ENCODE measurements at regions not wholly inside any gene's neighbourhood (a gene's known extent, or its start where the extent isn't known, plus 50 kb on each side); places are given as distances from the start of the nearest gene placed in this dataset.

- no peak for DNase-seq (ENCODE audit: low read depth)
Observed at GRCh38 chr5:54852007-54852406, 133.4 kb downstream of the ESM1 start.

DNA sequence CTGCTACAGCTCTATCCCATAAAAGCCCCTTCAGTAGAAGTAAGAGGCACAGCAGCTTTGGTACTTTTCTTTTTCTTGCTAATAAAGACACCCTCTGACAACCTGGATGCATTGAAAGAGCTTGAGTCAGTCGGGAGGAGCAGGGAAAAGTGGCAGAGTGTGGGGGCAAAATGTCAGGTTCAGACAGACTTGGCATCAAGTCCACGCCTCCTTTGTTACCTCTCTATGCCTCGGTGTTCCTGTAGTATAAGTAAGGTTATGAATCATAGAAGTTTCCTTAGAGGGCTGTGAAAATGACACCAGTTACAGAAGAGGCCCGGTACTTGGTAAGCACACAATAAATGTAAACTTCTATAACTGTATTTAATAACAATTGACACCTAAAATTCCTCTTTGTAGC lies 133.9 kb downstream of the ESM1 start:
- DNase-seq (ENCODE audit: low read depth) = no peak

DNA sequence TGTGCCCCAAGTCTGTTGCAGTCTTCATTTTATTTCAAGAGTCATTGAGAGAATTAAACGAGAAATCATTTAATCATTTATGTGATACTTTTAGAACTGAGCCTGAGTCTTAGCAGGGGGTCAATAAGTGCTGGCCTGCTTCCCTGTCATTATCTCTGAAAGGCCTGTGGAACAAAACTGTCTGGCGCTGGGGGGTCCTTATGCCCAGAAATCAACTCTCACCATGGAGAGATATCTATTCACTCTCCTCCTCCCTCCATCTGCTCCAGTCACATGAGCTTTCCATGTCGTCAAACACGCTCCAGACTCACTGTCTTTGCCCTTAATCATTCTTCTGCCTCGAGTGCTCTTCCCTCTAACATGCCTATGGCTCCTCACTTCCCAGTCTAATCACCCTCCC lies 136.8 kb downstream of the ESM1 start:
- no peak for DNase-seq (ENCODE audit: low read depth)

- DNase-seq (ENCODE audit: low read depth) = peak; percentile 62
Observed at GRCh38 chr5:54845567-54845941, 139.8 kb downstream of the ESM1 start.

DNA sequence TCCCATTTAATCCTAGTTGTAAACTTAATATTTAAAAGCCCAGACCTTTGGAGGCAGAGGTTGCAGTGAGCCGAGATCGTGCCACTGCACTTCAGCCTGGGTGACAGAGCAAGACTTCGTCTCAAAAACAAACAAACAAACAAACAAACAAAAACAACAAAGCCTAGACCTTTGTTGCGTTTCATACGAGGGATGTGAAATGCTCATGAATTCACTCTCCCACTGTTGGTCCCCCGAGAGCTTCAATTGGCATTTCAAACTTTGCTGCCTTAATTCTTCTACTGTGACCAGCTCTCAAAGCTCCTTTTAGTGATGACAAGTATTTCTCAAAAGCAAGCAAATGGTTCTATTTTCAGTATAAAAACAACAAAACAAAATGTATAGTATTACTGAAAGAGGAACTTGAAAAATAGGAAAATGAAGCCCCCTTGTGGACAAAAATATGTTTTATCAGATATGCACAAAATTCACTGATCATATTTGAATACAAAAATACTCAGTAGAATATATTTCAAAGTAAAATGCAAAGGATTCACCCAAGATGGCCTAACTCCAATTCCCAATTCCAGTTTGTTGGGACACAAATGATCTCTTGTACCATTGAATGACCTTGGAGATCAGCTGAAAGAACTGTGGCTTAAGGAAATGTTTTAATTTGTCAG lies 140.4 kb downstream of the ESM1 start:
- DNase-seq (ENCODE audit: low read depth) = no peak

DNA sequence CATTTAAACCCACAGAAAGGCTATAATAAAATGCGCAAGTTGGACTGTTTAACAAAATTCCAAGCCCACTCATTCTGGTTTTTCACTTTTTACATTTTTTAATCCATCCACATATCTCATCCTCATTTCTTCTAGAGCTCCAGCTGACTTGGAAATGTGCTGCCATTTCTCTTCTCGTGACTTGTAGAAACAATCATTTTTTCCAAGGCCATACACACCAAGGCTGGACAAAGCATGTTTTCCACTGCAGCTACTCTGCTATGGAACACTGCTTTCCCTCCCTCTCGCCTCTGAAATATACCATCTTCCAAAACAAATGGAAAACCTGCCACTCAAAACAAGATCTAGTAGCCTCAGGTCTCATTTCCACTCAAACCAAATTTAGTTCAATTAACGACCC lies 141.1 kb downstream of the ESM1 start:
- DNase-seq (ENCODE audit: low read depth) = no peak

DNA sequence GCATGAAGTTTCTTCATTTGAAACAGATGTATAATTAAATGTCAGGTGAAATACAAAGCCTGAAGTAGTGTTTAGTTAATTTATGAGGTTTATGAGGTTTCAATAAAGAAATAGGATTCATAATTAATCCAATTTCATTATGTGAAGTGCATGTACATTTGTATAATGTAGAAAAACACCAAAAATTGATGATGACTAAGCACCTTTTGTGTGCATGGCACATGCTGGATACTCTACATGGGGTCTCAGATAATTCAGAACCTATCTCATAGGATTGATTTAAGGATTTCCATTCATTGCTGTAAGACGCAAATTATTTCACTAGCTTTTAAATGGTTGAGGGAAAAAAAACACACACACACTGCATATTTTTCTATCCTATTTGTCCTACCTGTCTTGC lies 143.9 kb downstream of the ESM1 start:
- no peak for DNase-seq (ENCODE audit: low read depth)

GRCh38 chr5:54838843-54839242 lies 146.6 kb downstream of the ESM1 start:
- no peak for DNase-seq (ENCODE audit: low read depth)

GRCh38 chr5:54837981-54838380 lies 147.4 kb downstream of the ESM1 start:
- no peak for DNase-seq (ENCODE audit: low read depth)

- DNase-seq (ENCODE audit: low read depth) = no peak
Observed at GRCh38 chr5:54837093-54837492, 148.3 kb downstream of the ESM1 start.

DNA sequence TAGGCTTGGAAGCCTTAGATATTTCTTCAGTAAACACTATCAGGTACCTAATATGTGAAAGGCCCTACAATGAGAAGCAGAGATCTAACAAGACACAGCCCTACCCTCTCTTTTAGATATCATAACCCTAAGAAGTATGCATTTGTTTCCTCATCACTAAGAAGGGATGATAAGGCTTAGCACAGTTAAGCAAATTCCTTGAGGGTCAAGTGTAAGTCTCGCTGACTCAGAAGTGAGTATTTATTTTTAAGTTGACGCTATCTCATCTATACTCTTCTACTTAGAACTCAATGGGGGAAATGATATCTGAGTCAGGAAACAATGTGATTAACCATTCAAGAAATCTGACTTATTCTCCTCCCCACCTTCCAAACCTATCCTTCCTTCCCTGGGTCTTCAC lies 149.7 kb downstream of the ESM1 start:
- DNase-seq (ENCODE audit: low read depth) = peak; percentile 65

DNA sequence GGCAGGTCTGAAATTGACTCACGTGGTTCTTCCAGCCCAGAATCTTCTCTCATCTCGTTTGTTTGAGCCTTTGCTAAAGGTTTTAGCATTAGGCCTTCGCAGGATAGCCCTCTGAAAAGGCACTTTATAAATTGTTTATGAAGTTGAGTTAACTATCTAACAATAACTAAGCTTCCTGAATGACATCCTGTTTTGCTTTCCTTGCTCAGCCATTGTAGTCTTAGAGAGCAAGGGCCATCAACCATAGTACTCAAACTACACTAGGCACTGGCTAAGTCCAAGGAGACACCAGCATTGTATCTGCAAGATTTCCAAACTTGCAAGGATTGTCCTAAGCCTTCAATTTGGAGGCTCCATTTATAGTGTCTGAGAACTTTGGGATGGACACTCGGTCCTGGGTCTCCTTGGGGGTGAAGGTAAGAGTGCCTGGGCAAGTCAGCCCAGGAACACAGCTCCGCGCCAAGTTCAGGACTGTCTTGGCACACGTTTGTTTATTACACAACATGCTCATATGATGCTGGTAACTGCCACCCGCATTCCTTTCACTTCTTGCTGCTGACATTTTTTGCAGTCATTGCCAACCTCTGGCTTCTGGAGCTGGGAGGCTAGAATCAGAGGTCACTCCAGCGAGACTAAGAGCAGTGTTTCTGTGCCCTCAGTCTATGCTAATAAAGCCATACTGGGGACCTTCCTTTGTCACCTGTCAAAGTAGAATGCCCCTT lies 151.1 kb downstream of the ESM1 start:
- DNase-seq (ENCODE audit: low read depth) = no peak

- DNase-seq (ENCODE audit: low read depth) = no peak
Observed at GRCh38 chr5:54833590-54833989, 151.8 kb downstream of the ESM1 start.

GRCh38 chr5:54832858-54833257 lies 152.5 kb downstream of the ESM1 start:
- no peak for DNase-seq (ENCODE audit: low read depth)

DNA sequence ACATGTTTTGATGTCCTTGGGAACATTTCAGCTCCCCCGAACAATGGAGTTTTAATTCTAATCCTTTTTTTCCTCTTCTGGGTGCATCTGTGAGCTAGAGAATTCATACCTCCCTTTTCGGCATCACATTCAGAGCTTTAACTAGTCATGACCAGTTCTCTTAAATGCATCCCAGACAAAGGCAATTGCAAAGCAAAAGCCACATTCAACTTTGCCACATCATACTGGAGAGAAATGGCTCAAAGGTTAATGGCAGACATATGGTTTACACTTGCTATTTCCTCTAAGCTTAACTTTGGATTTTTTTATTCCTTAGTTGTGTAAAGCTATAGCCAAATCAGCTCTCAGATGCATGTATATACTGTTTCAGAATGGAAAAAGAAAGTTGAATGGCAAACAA lies 153.3 kb downstream of the ESM1 start:
- DNase-seq (ENCODE audit: low read depth) = no peak

GRCh38 chr5:54831233-54831632 lies 154.2 kb downstream of the ESM1 start:
- DNase-seq (ENCODE audit: low read depth) = no peak

- DNase-seq (ENCODE audit: low read depth) = no peak
Observed at GRCh38 chr5:54829676-54830535, 155.5 kb downstream of the ESM1 start.

DNA sequence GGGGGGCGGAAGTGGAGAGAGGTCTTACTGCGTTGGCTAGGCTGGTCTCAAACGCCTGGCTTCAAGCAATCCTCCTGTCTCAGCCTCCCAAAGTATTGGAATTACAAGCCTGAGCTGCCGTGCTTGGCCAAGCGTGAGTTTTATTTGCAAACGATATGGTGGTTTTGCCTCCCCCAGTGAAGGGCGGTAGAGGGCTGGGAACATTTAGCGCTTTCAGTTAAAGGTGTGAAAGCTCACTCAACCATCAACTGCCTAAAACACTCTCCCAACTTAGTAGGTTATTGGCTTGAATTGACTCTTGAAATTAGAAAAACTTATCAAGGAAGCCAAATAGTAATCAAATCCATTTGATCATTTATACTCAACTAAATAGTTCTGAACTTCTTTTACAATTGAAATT lies 156.3 kb downstream of the ESM1 start:
- no peak for DNase-seq (ENCODE audit: low read depth)

DNA sequence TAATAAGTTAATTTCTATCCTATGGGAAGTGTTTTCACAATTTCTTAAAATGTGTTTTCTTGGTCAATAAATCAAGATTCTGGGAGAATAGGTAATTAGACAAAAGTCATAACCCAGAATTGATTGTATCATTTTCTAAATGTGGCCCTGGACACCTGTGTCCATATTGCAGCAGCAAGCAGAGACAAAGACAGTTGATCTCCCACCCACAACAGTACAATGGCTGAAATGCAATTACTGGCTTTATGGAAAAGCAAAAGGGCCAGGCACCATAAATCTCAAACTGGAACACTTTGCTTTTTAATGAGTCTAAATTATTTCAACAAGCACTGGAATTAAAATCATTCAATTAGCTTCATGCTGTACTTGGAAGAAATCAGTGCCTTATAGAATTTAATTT lies 157.2 kb downstream of the ESM1 start:
- no peak for DNase-seq (ENCODE audit: low read depth)

- no peak for DNase-seq (ENCODE audit: low read depth)
Observed at GRCh38 chr5:54825005-54825404, 160.4 kb downstream of the ESM1 start.

DNA sequence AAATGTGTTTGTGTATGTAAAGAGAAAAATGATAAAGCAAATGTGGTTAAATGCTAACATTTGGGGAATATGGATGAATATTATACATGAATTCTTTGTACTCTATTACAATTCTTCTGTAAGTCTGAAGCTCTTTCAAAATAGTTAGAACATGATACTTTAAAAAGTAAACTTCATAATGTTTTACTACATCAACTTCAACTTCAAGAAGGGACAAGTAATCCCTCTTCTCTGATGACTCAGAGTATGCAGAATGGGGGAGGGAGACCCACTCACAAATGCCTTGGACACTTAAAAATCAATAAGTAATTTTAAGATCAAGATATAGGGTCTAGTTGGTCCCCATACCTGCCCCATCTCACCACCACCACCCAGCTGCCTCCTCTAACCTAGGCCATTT lies 162.4 kb downstream of the ESM1 start:
- no peak for DNase-seq (ENCODE audit: low read depth)

DNA sequence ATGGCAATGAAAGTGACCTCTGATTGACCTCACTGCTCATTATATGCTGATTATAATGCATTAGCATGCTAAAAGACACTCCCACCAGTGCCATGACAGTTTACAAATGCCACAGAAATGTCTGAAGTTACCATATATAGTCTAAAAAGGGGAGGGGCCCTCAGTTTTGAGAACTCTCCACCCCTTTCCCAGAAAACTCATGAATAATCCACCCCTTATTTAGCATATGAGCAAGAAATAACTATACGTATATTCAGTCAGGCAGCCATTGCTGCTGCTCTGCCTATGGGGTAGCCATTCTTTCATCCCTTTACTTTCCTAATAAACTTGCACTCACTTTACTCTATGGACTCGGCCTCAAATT lies 163.1 kb downstream of the ESM1 start:
- no peak for DNase-seq (ENCODE audit: low read depth)

All from non-pigmented ciliary epithelial cell (primary cell).